ENCODE measurements at regions not wholly inside any gene's neighbourhood (a gene's known extent, or its start where the extent isn't known, plus 50 kb on each side); places are given as distances from the start of the nearest gene placed in this dataset.

GRCh38 chr2:20565623-20566236 lies 85.2 kb downstream of the HS1BP3 start:
- TF ChIP-seq REST (IDR thresholded peaks at IDR 0.05), result no peak
- TF ChIP-seq CTCF (IDR thresholded peaks at IDR 0.05), result no peak
- TF ChIP-seq CEBPB (IDR thresholded peaks at IDR 0.05), result no peak
- no peak for TF ChIP-seq MAFK (IDR thresholded peaks at IDR 0.05; ENCODE audit: partially characterized antibody)
- TF ChIP-seq, protein P1, sequence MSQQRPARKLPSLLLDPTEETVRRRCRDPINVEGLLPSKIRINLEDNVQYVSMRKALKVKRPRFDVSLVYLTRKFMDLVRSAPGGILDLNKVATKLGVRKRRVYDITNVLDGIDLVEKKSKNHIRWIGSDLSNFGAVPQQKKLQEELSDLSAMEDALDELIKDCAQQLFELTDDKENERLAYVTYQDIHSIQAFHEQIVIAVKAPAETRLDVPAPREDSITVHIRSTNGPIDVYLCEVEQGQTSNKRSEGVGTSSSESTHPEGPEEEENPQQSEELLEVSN (IDR thresholded peaks at IDR 0.05; ENCODE audit: borderline replicate concordance, low read depth), result no peak
- no peak for TF ChIP-seq NPAS2 (CRISPR knock-in tag; IDR thresholded peaks at IDR 0.05; ENCODE audit: borderline replicate concordance)
- no peak for TF ChIP-seq BHLHE40 (IDR thresholded peaks at IDR 0.05; ENCODE audit: low read depth, low read length)
- no peak for TF ChIP-seq NR3C1 (IDR thresholded peaks at IDR 0.05)
- TF ChIP-seq POLR2A (IDR thresholded peaks at IDR 0.05; ENCODE audit: low read length), result no peak

Measured in A549 (cell line).